WTC11 (cell line): ENCODE measurements at regions not wholly inside any gene's neighbourhood (a gene's known extent, or its start where the extent isn't known, plus 50 kb on each side); places are given as distances from the start of the nearest gene placed in this dataset.

Experiments used
- ESRRA ChIP-seq: sonication (generic); formaldehyde crosslinking; IDR thresholded peaks from 2 replicates; pipeline ENCODE4 v1.8.1; 2022; ENCODE audit warnings: mild to moderate bottlenecking, missing genetic modification reagents, borderline replicate concordance
- TF ChIP-seq, protein P1 (sequence below): sonication (generic); formaldehyde crosslinking; IDR thresholded peaks from 2 replicates; pipeline ENCODE4 v1.8.1; 2023; ENCODE audit warnings: mild to moderate bottlenecking, missing genetic modification reagents, moderate library complexity
- TF ChIP-seq, protein P2 (sequence below): sonication (generic); formaldehyde crosslinking; conservative IDR thresholded peaks from 2 replicates; pipeline ENCODE4 v1.8.1; 2023; ENCODE audit warnings: mild to moderate bottlenecking, low read depth, missing genetic modification reagents, moderate library complexity

DNA sequence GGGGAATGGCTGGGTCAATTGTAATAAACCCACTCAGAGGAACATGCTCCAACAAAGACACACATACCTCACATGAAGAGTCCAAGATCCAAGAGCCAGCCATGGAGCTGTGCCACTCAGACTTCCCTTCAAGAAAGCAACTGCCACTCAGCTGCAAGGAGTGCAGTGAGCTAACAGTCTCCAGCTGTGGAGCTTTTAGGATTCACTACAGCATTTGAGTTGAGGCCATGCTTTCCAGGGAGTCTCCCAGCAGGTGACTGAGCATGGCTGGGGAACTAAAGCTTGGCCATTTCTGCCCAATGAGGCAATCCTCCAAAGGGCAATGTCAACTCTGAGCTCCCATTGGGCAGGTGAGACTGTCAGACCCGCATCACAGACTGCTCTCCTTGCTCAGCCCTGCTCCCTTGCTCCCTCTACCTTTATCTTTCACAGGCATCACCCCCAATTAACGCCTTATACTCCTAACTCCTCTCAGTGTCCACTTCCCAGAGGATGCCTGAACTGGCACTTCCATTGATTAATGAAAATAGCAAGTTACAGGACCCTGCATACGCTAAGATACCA is 165.3 kb upstream of the CTNNB1 start:
- TF ChIP-seq ESRRA = no peak
- TF ChIP-seq, protein P1, sequence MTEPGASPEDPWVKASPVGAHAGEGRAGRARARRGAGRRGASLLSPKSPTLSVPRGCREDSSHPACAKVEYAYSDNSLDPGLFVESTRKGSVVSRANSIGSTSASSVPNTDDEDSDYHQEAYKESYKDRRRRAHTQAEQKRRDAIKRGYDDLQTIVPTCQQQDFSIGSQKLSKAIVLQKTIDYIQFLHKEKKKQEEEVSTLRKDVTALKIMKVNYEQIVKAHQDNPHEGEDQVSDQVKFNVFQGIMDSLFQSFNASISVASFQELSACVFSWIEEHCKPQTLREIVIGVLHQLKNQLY = no peak
- TF ChIP-seq, protein P2, sequence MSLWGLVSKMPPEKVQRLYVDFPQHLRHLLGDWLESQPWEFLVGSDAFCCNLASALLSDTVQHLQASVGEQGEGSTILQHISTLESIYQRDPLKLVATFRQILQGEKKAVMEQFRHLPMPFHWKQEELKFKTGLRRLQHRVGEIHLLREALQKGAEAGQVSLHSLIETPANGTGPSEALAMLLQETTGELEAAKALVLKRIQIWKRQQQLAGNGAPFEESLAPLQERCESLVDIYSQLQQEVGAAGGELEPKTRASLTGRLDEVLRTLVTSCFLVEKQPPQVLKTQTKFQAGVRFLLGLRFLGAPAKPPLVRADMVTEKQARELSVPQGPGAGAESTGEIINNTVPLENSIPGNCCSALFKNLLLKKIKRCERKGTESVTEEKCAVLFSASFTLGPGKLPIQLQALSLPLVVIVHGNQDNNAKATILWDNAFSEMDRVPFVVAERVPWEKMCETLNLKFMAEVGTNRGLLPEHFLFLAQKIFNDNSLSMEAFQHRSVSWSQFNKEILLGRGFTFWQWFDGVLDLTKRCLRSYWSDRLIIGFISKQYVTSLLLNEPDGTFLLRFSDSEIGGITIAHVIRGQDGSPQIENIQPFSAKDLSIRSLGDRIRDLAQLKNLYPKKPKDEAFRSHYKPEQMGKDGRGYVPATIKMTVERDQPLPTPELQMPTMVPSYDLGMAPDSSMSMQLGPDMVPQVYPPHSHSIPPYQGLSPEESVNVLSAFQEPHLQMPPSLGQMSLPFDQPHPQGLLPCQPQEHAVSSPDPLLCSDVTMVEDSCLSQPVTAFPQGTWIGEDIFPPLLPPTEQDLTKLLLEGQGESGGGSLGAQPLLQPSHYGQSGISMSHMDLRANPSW (CRISPR knock-in tag) = no peak
